ENCODE measurements at regions not wholly inside any gene's neighbourhood (a gene's known extent, or its start where the extent isn't known, plus 50 kb on each side); places are given as distances from the start of the nearest gene placed in this dataset.

- no peak for TF ChIP-seq CTCF (conservative IDR thresholded peaks at IDR 0.05)
- TF ChIP-seq ZFX (IDR thresholded peaks at IDR 0.05), result no peak
- H3K27ac ChIP-seq, result no peak overlapping the region
These were observed 302.9 kb upstream of the RARB start for GRCh38 chr3:25125201-25125600.

GRCh38 chr3:25128735-25129134, 299.3 kb upstream of the RARB start:
- no peak for TF ChIP-seq CTCF (conservative IDR thresholded peaks at IDR 0.05)

GRCh38 chr3:25130724-25131520, 297.1 kb upstream of the RARB start:
- TF ChIP-seq CTCF (conservative IDR thresholded peaks at IDR 0.05), result no peak
- TF ChIP-seq ZFX (IDR thresholded peaks at IDR 0.05), result no peak
- no peak overlapping the region for H3K27ac ChIP-seq

More at GRCh38 chr3:25128735-25129134, 299.3 kb upstream of the RARB start:
- no peak overlapping the region for H3K27ac ChIP-seq

- no peak for TF ChIP-seq CTCF (conservative IDR thresholded peaks at IDR 0.05)
- TF ChIP-seq ZFX (IDR thresholded peaks at IDR 0.05), result no peak
- H3K27ac ChIP-seq, result no peak overlapping the region
These were observed 294.5 kb upstream of the RARB start for GRCh38 chr3:25133588-25133987.

- no peak overlapping the region for H3K27ac ChIP-seq
- no peak for TF ChIP-seq CTCF (conservative IDR thresholded peaks at IDR 0.05)
These were observed 290.5 kb upstream of the RARB start for GRCh38 chr3:25137606-25138005.

GRCh38 chr3:25139267-25139666, 288.8 kb upstream of the RARB start:
- H3K27ac ChIP-seq, result no peak overlapping the region
- TF ChIP-seq ZFX (IDR thresholded peaks at IDR 0.05) (no peak), CTCF (conservative IDR thresholded peaks at IDR 0.05) (no peak)

- TF ChIP-seq CTCF (conservative IDR thresholded peaks at IDR 0.05), result no peak
- TF ChIP-seq ZFX (IDR thresholded peaks at IDR 0.05), result no peak
- H3K27ac ChIP-seq, result no peak overlapping the region
These were observed 285.3 kb upstream of the RARB start for GRCh38 chr3:25142609-25143355.

Measured in C4-2B (cell line).